GM18951 (cell line): ENCODE measurements at regions not wholly inside any gene's neighbourhood (a gene's known extent, or its start where the extent isn't known, plus 50 kb on each side); places are given as distances from the start of the nearest gene placed in this dataset.

Experiments
- POLR2A ChIP-seq: IDR thresholded peaks from 4 replicates; pipeline ENCODE4 v1.6.1; 2011; ENCODE audit warnings: mild to moderate bottlenecking; ENCODE audit not compliant: insufficient read length, insufficient read depth; ENCODE audit errors: extremely low read depth
- in situ Hi-C: fragments of 300-500 bp; cut with MboI; formaldehyde crosslinking; loops from one replicate; pipeline ENCODE4 v1.12.0; 2022; ENCODE audit warnings: low sequenced_read_pairs, mixed read lengths, inconsistent platforms; ENCODE audit not compliant: unreplicated experiment

GRCh38 chr22:20637750-20638506 lies 130.5 kb downstream of the MED15 start:
- in situ Hi-C loops = no loop called here
- no peak for TF ChIP-seq POLR2A

- in situ Hi-C loops = no loop called here
- TF ChIP-seq POLR2A = no peak
Observed at GRCh38 chr22:20638507-20638870, 131.1 kb downstream of the MED15 start.

- TF ChIP-seq POLR2A = no peak
Observed at GRCh38 chr22:20639343-20639742, 131.9 kb downstream of the MED15 start.

GRCh38 chr22:20639750-20640149 lies 132.3 kb downstream of the MED15 start:
- TF ChIP-seq POLR2A = no peak
- in situ Hi-C loops = no loop called here

More at GRCh38 chr22:20639343-20639742, 131.9 kb downstream of the MED15 start:
- in situ Hi-C loops = no loop called here

- in situ Hi-C loops = no loop called here
- TF ChIP-seq POLR2A = no peak
Observed at GRCh38 chr22:20641198-20641892, 132.6 kb upstream of the SERPIND1 start.

GRCh38 chr22:20641919-20642579 lies 131.9 kb upstream of the SERPIND1 start:
- TF ChIP-seq POLR2A = no peak
- in situ Hi-C loops = no loop called here

- TF ChIP-seq POLR2A = no peak
- in situ Hi-C loops = no loop called here
Observed at GRCh38 chr22:20642668-20643179, 131.2 kb upstream of the SERPIND1 start.

- in situ Hi-C loops = no loop called here
- no peak for TF ChIP-seq POLR2A
Observed at GRCh38 chr22:20644071-20644642, 129.8 kb upstream of the SERPIND1 start.

GRCh38 chr22:20645954-20646353 lies 128.0 kb upstream of the SERPIND1 start:
- no peak for TF ChIP-seq POLR2A
- in situ Hi-C loops = no loop called here

GRCh38 chr22:20646415-20646814 lies 127.5 kb upstream of the SERPIND1 start:
- no peak for TF ChIP-seq POLR2A
- in situ Hi-C loops = no loop called here

- no peak for TF ChIP-seq POLR2A
- in situ Hi-C loops = no loop called here
Observed at GRCh38 chr22:20646906-20647305, 127.0 kb upstream of the SERPIND1 start.

- no peak for TF ChIP-seq POLR2A
- in situ Hi-C loops = no loop called here
Observed at GRCh38 chr22:20647586-20648305, 126.2 kb upstream of the SERPIND1 start.
